GM23338 (cell line): ENCODE measurements at regions not wholly inside any gene's neighbourhood (a gene's known extent, or its start where the extent isn't known, plus 50 kb on each side); places are given as distances from the start of the nearest gene placed in this dataset.

Source experiments
- ATAC-seq: fragments of 200-7000 bp; cut with Tn5 transposase; 3 replicates; pipeline ENCODE4 v1.9.1; 2020
- DNase-seq: peaks from one replicate; pipeline ENCODE4 v3.0.0-alpha.2; 2015; ENCODE audit warnings: low spot score
- H2AFZ ChIP-seq: fragments of 200-600 bp; sonication (generic); 2 replicates; pipeline ENCODE4 v1.8.0; 2016; ENCODE audit warnings: antibody characterized with exemption, mild to moderate bottlenecking, moderate library complexity
- H3F3A ChIP-seq: fragments of 200-600 bp; sonication (generic); replicated peaks from 2 replicates; pipeline ENCODE4 v1.8.0; 2017; ENCODE audit warnings: antibody characterized with exemption, mixed run types, low read depth
- H3K27ac ChIP-seq: fragments of 200-600 bp; sonication (generic); 2 replicates; pipeline ENCODE4 v1.6.1; 2016; ENCODE audit warnings: low read depth
- H3K27me3 ChIP-seq: fragments of 200-600 bp; sonication (generic); 2 replicates; pipeline ENCODE4 v1.8.0; 2016; ENCODE audit warnings: mild to moderate bottlenecking, mixed run types, moderate library complexity; ENCODE audit not compliant: insufficient read depth
- H3K36me3 ChIP-seq: fragments of 200-600 bp; sonication (generic); 2 replicates; pipeline ENCODE4 v1.8.0; 2016; ENCODE audit warnings: mild to moderate bottlenecking; ENCODE audit not compliant: insufficient read depth
- H3K4me1 ChIP-seq: fragments of 200-600 bp; sonication (generic); 2 replicates; pipeline ENCODE4 v1.8.0; 2016; ENCODE audit warnings: mild to moderate bottlenecking, moderate library complexity; ENCODE audit not compliant: insufficient read depth
- H3K4me2 ChIP-seq: fragments of 200-600 bp; sonication (generic); 2 replicates; pipeline ENCODE4 v1.7.1; 2017; ENCODE audit warnings: mixed run types
- H3K4me3 ChIP-seq: fragments of 200-600 bp; sonication (generic); 2 replicates; pipeline ENCODE4 v1.6.1; 2016; ENCODE audit warnings: mixed run types
- H3K79me2 ChIP-seq: fragments of 200-600 bp; sonication (generic); replicated peaks from 2 replicates; pipeline ENCODE4 v1.8.0; 2017; ENCODE audit warnings: mild to moderate bottlenecking; ENCODE audit not compliant: insufficient read depth
- H3K9me2 ChIP-seq: fragments of 200-600 bp; sonication (generic); 2 replicates; pipeline ENCODE4 v1.8.0; 2017; ENCODE audit not compliant: insufficient read depth
- H4K20me1 ChIP-seq: fragments of 200-600 bp; sonication (generic); replicated peaks from 2 replicates; pipeline ENCODE4 v1.8.0; 2017; ENCODE audit warnings: mild to moderate bottlenecking; ENCODE audit not compliant: insufficient read depth
- H3K27ac Mint-ChIP-seq: 2 replicates; pipeline ENCODE4 v1.8.0; 2020; ENCODE audit warnings: inconsistent platforms, mild to moderate bottlenecking, moderate library complexity, mixed read lengths
- H3K27me3 Mint-ChIP-seq: 3 replicates; pipeline ENCODE4 v1.8.0; 2022; ENCODE audit warnings: low read depth, mild to moderate bottlenecking, moderate library complexity, mixed read lengths, inconsistent platforms; ENCODE audit not compliant: insufficient read depth, poor library complexity
- H3K36me3 Mint-ChIP-seq: 3 replicates; pipeline ENCODE4 v1.8.0; 2021; ENCODE audit warnings: low read depth, mild to moderate bottlenecking, inconsistent platforms, moderate library complexity, mixed read lengths
- H3K4me1 Mint-ChIP-seq: 3 replicates; pipeline ENCODE4 v1.8.0; 2020; ENCODE audit warnings: mild to moderate bottlenecking, inconsistent platforms, mixed read lengths
- H3K4me3 Mint-ChIP-seq: 3 replicates; pipeline ENCODE4 v1.8.0; 2021; ENCODE audit warnings: moderate library complexity, mild to moderate bottlenecking, inconsistent platforms, mixed read lengths
- H3K9me3 Mint-ChIP-seq: 3 replicates; pipeline ENCODE4 v1.8.0; 2020; ENCODE audit warnings: moderate library complexity, mild to moderate bottlenecking, inconsistent platforms, mixed read lengths
- CREB1 ChIP-seq: fragments of 250-450 bp; sonication (Bioruptor Pico); IDR thresholded peaks from 2 replicates; pipeline ENCODE4 v1.5.0; 2020; ENCODE audit warnings: low read depth, mild to moderate bottlenecking, moderate library complexity
- ETS1 ChIP-seq: IDR thresholded peaks from 2 replicates; pipeline ENCODE4 v1.6.1; 2016; ENCODE audit warnings: antibody characterized with exemption
- EZH2 ChIP-seq: fragments of 200-600 bp; sonication (generic); IDR thresholded peaks from one replicate; pipeline ENCODE4 v1.8.0; 2017; ENCODE audit warnings: antibody characterized with exemption, mild to moderate bottlenecking, low read depth; ENCODE audit not compliant: unreplicated experiment
- EZH2phosphoT487 ChIP-seq: fragments of 200-600 bp; sonication (generic); IDR thresholded peaks from one replicate; pipeline ENCODE4 v1.8.1; 2018; ENCODE audit warnings: antibody characterized with exemption; ENCODE audit not compliant: unreplicated experiment
- JUNB ChIP-seq: IDR thresholded peaks from one replicate; pipeline ENCODE4 v1.6.1; 2016; ENCODE audit warnings: antibody characterized with exemption; ENCODE audit not compliant: unreplicated experiment
- NANOG ChIP-seq: IDR thresholded peaks from 2 replicates; pipeline ENCODE4 v1.6.1; 2016; ENCODE audit warnings: antibody characterized with exemption, borderline replicate concordance
- POLR2AphosphoS5 ChIP-seq: IDR thresholded peaks from 2 replicates; pipeline ENCODE4 v1.6.1; 2016; ENCODE audit warnings: antibody characterized with exemption, low read depth
- STAT1 ChIP-seq: IDR thresholded peaks from one replicate; pipeline ENCODE4 v1.6.1; 2016; ENCODE audit warnings: antibody characterized with exemption; ENCODE audit not compliant: unreplicated experiment
- ZNF114 ChIP-seq: fragments of 250-450 bp; sonication (Bioruptor Pico); IDR thresholded peaks from 2 replicates; pipeline ENCODE4 v1.5.0; 2020; ENCODE audit warnings: mild to moderate bottlenecking, moderate library complexity
- ZNF331 ChIP-seq: fragments of 250-450 bp; sonication (Bioruptor Pico); IDR thresholded peaks from 2 replicates; pipeline ENCODE4 v1.5.0; 2020; ENCODE audit warnings: low read depth, mild to moderate bottlenecking, moderate library complexity
- TF ChIP-seq, protein P1 (sequence below): IDR thresholded peaks from one replicate; pipeline ENCODE4 v1.6.1; 2018; ENCODE audit warnings: antibody characterized with exemption; ENCODE audit not compliant: unreplicated experiment
- TF ChIP-seq, protein P2 (sequence below), 2 experiments: fragments of 200-600 bp in 1 of 2; sonication (generic) in 1 of 2; conservative IDR thresholded peaks; 2 replicates each; pipeline versions ENCODE4 v1.5.1 to v1.6.1; 2016 to 2017; ENCODE audit warnings: antibody characterized with exemption in 2 of 2, low read depth in 2 of 2, mild to moderate bottlenecking in 2 of 2, moderate library complexity in 1 of 2

DNA sequence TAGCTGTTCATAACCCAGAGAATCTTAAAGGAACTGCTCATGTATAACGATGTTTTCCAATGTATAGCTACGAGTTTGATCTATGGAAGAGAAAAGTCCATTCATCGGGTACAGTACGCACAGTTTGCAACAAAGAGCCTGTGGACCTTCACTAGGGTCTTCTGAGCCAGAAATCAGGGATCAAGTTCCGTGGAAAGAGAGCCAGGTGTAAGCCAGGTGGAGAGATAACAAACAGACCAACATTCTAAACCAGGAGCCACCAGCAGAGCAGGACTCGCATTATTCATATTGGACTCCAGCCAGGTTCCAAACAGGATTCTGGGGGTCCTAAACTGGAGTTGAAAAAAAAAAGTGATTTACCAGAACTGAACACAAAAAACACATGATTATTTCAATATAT lies 505.4 kb upstream of the C16orf82 start (continued):
- TF ChIP-seq EZH2phosphoT487 (no peak), POLR2AphosphoS5 (no peak), STAT1 (no peak), EZH2 (no peak), ZNF114 (CRISPR knock-in tag) (no peak), JUNB (no peak), CREB1 (CRISPR knock-in tag) (no peak), ETS1 (no peak), ZNF331 (CRISPR knock-in tag) (no peak)
- TF ChIP-seq, protein P1, sequence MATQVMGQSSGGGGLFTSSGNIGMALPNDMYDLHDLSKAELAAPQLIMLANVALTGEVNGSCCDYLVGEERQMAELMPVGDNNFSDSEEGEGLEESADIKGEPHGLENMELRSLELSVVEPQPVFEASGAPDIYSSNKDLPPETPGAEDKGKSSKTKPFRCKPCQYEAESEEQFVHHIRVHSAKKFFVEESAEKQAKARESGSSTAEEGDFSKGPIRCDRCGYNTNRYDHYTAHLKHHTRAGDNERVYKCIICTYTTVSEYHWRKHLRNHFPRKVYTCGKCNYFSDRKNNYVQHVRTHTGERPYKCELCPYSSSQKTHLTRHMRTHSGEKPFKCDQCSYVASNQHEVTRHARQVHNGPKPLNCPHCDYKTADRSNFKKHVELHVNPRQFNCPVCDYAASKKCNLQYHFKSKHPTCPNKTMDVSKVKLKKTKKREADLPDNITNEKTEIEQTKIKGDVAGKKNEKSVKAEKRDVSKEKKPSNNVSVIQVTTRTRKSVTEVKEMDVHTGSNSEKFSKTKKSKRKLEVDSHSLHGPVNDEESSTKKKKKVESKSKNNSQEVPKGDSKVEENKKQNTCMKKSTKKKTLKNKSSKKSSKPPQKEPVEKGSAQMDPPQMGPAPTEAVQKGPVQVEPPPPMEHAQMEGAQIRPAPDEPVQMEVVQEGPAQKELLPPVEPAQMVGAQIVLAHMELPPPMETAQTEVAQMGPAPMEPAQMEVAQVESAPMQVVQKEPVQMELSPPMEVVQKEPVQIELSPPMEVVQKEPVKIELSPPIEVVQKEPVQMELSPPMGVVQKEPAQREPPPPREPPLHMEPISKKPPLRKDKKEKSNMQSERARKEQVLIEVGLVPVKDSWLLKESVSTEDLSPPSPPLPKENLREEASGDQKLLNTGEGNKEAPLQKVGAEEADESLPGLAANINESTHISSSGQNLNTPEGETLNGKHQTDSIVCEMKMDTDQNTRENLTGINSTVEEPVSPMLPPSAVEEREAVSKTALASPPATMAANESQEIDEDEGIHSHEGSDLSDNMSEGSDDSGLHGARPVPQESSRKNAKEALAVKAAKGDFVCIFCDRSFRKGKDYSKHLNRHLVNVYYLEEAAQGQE, result no peak

DNA sequence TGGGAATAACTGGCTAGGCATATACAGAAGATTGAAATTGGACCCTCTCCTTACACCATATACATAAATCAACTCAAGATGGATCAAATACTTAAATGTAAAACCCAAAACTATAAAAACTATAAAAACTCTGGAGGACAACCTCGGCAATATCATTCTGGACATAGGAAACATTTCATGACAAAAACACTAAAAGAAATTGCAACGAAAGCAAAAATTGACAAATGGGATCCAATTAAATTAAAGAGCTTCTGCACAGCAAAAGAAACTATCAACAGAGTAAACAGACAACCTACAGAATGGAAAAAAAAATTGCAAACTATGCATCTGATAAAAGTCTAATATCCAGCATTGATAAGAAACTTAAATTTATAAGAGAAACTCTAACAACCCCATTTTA lies 503.7 kb upstream of the C16orf82 start:
- Histone ChIP-seq H4K20me1 (no peaks in the 10 kb centered on the region), H3K79me2 (no peaks in the 10 kb centered on the region), H3K4me1 (no peaks in the 10 kb centered on the region), H2AFZ (no peak overlapping the region), H3K36me3 (no peaks in the 10 kb centered on the region; the same call in 1 of the 2 replicates), H3K4me2 (no peak overlapping the region), H3K9me2 (no peaks in the 10 kb centered on the region), H3F3A (no peaks in the 10 kb centered on the region), H3K4me3 (no peak overlapping the region), H3K27ac (no peak overlapping the region), H3K27me3 (no peaks in the 10 kb centered on the region)
- Mint-ChIP-seq H3K4me1 (no peaks in the 10 kb centered on the region; the same call in 2 of the 3 replicates), H3K4me3 (no peak overlapping the region), H3K27me3 (no peaks in the 10 kb centered on the region), H3K27ac (no peak overlapping the region), H3K36me3 (peaks cover 6% of the 10 kb centered on the region), H3K9me3 (peaks cover 91% of the 10 kb centered on the region)
- ATAC-seq (no peak), DNase-seq (no peak)
- TF ChIP-seq POLR2AphosphoS5, result no peak
- no peak for TF ChIP-seq EZH2
- no peak for TF ChIP-seq ZNF331 (CRISPR knock-in tag)

DNA sequence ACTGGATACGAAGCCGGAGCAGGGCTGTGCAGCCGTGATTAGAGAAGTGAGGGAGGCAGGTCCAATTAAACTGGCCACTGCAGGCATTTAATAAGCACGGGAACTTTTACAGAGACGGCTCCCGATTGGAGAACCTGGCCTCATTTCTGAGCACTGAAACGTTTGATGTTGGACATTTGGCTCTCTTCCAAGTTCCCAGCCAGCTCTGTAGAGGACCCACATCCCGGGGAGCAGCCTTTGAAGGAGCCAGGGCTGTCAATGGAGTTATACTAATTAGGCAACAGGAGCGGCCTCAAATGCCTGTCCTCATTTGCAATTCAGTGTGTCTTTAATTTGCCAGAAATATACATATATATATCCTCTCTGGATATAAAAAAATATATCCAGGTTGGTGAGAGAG lies 499.4 kb upstream of the C16orf82 start:
- Mint-ChIP-seq H3K36me3 (no peaks in the 10 kb centered on the region; the same call in 1 of the 3 replicates), H3K27ac (no peak overlapping the region), H3K9me3 (peaks cover 81% of the 10 kb centered on the region), H3K4me3 (no peak overlapping the region), H3K27me3 (peaks cover 2% of the 10 kb centered on the region), H3K4me1 (no peaks in the 10 kb centered on the region; the same call in 2 of the 3 replicates)
- ATAC-seq, result no peak
- H2AFZ ChIP-seq, result no peak overlapping the region
- no peaks in the 10 kb centered on the region for H3K79me2 ChIP-seq
- no peak overlapping the region for H3K4me2 ChIP-seq
- H3K4me3 ChIP-seq, result no peak overlapping the region
- no peaks in the 10 kb centered on the region for H3K4me1 ChIP-seq
- H4K20me1 ChIP-seq, result no peaks in the 10 kb centered on the region
- no peaks in the 10 kb centered on the region for H3K27me3 ChIP-seq
- H3K9me2 ChIP-seq, result no peaks in the 10 kb centered on the region
- no peaks in the 10 kb centered on the region; the same call in 1 of the 2 replicates for H3K36me3 ChIP-seq
- H3K27ac ChIP-seq, result no peak overlapping the region
- no peak for DNase-seq
- no peaks in the 10 kb centered on the region for H3F3A ChIP-seq
- no peak for TF ChIP-seq CREB1 (CRISPR knock-in tag)
- TF ChIP-seq ZNF331 (CRISPR knock-in tag), result no peak
- no peak for TF ChIP-seq ZNF114 (CRISPR knock-in tag)
- no peak for TF ChIP-seq NANOG
- no peak for TF ChIP-seq STAT1
- TF ChIP-seq EZH2phosphoT487, result no peak
- no peak for TF ChIP-seq ETS1
- TF ChIP-seq, protein P2, sequence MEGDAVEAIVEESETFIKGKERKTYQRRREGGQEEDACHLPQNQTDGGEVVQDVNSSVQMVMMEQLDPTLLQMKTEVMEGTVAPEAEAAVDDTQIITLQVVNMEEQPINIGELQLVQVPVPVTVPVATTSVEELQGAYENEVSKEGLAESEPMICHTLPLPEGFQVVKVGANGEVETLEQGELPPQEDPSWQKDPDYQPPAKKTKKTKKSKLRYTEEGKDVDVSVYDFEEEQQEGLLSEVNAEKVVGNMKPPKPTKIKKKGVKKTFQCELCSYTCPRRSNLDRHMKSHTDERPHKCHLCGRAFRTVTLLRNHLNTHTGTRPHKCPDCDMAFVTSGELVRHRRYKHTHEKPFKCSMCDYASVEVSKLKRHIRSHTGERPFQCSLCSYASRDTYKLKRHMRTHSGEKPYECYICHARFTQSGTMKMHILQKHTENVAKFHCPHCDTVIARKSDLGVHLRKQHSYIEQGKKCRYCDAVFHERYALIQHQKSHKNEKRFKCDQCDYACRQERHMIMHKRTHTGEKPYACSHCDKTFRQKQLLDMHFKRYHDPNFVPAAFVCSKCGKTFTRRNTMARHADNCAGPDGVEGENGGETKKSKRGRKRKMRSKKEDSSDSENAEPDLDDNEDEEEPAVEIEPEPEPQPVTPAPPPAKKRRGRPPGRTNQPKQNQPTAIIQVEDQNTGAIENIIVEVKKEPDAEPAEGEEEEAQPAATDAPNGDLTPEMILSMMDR (conservative IDR thresholded peaks at IDR 0.05; ENCODE audit: low read depth in 2 of 2), result no peak
- no peak for TF ChIP-seq POLR2AphosphoS5
